Common myeloid progenitor, CD34-positive (primary cell): ENCODE measurements at regions not wholly inside any gene's neighbourhood (a gene's known extent, or its start where the extent isn't known, plus 50 kb on each side); places are given as distances from the start of the nearest gene placed in this dataset.

Experiments
- CTCF ChIA-PET: fragments of 350-600 bp; sonication (Branson Sonifier 250); formaldehyde crosslinking; loops from one replicate; lab custom pipeline; 2021; ENCODE audit warnings: antibody characterized with exemption; lab: Charles Lee
- POLR2A ChIA-PET: fragments of 350-600 bp; sonication (Branson Sonifier 250); formaldehyde crosslinking; loops from one replicate; lab custom pipeline; 2021; ENCODE audit warnings: antibody characterized with exemption; lab: Charles Lee
- DNase-seq, 3 donors: peaks; one replicate each; pipeline versions ENCODE4 v3.0.0 to v3.0.0-alpha.2; 2013
- H3K27ac ChIP-seq, 2 experiments: 1 replicate in 1 of 2; 2 replicates in 1 of 2; pipeline ENCODE4 v1.7.0; 2013; ENCODE audit warnings: inconsistent platforms in 2 of 2, low read length in 2 of 2, mild to moderate bottlenecking in 2 of 2, low read depth in 1 of 2, moderate library complexity in 1 of 2; ENCODE audit not compliant: severe bottlenecking in 2 of 2, insufficient read depth in 1 of 2, poor library complexity in 1 of 2
- H3K27me3 ChIP-seq, 5 experiments: replicated peaks in 2 of 5; 1 replicate in 3 of 5; 2 replicates in 2 of 5; pipeline versions ENCODE4 v1.6.1 to v1.7.0; 2013; ENCODE audit warnings: low read length in 4 of 5, mild to moderate bottlenecking in 2 of 5, moderate library complexity in 2 of 5, inconsistent platforms in 1 of 5; ENCODE audit not compliant: insufficient read depth in 5 of 5, control insufficient read depth in 4 of 5
- H3K36me3 ChIP-seq, 4 experiments: 1 replicate in 2 of 4; 2 replicates in 2 of 4; pipeline versions ENCODE4 v1.6.1 to v1.7.0; 2013; ENCODE audit warnings: low read length in 3 of 4, control low read depth in 1 of 4, mild to moderate bottlenecking in 1 of 4; ENCODE audit not compliant: control insufficient read depth in 4 of 4, insufficient read depth in 4 of 4
- H3K4me1 ChIP-seq, 4 experiments: 1 replicate in 3 of 4; 2 replicates in 1 of 4; pipeline versions ENCODE4 v1.6.1 to v1.7.1; 2013; ENCODE audit warnings: low read length in 3 of 4, mild to moderate bottlenecking in 3 of 4, control low read depth in 1 of 4, inconsistent platforms in 1 of 4, moderate library complexity in 1 of 4; ENCODE audit not compliant: control insufficient read depth in 4 of 4, insufficient read depth in 4 of 4; ENCODE audit errors: control extremely low read depth in 1 of 4
- H3K4me3 ChIP-seq, 7 experiments: 1 replicate in 4 of 7; 2 replicates in 3 of 7; pipeline versions ENCODE4 v1.5.1 to v1.7.0; 2013; ENCODE audit warnings: mild to moderate bottlenecking in 7 of 7, low read length in 6 of 7, moderate library complexity in 6 of 7, inconsistent platforms in 2 of 7, low read depth in 2 of 7, control low read depth in 1 of 7; ENCODE audit not compliant: insufficient read depth in 4 of 7, control insufficient read depth in 1 of 7; ENCODE audit errors: extremely low read depth in 1 of 7
- H3K9me3 ChIP-seq, 5 experiments: 1 replicate in 4 of 5; 2 replicates in 1 of 5; pipeline versions ENCODE4 v1.6.1 to v1.7.1; 2013; ENCODE audit warnings: low read length in 4 of 5, mild to moderate bottlenecking in 2 of 5, inconsistent platforms in 1 of 5, low read depth in 1 of 5, moderate library complexity in 1 of 5; ENCODE audit not compliant: control insufficient read depth in 4 of 5, insufficient read depth in 2 of 5; ENCODE audit errors: control extremely low read depth in 1 of 5
- WGBS: methylation state at CpG from one replicate; pipeline ENCODE4 v1.1.5; 2013; ENCODE audit not compliant: insufficient coverage; 5-methylcytosine and 5-hydroxymethylcytosine counted together

DNA sequence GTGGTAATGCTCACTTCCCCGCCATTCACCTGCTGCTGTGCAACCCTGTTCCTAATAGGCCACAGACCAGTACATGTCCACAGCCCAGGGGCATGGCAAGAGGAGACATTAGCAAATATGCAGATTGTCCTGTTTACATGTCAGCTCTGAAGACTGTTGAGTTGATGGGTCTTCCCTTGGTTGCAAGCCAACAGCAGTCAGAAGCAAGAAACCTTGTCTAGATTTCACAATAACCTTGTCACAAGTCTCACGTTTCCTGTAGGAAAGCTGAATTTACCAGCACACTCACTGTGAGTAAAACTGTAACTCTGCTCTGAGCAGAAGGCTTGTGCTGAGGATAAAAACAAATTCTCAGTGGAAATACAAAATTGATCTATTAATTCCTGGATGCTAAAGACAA is 195.1 kb downstream of the HLX start:
- Histone ChIP-seq H3K4me1 (peaks cover 32 to 56% (median 41%) of the 10 kb centered on the region in 4 experiments), H3K27ac (peak overlapping the region; percentile 17 to 52), H3K4me3 (peak overlapping the region in 1 of 7 experiments; percentile 7), H3K27me3 (no peaks in the 10 kb centered on the region), H3K9me3 (peaks cover 0 to 3% (median 0%) of the 10 kb centered on the region in 5 experiments), H3K36me3 (no peaks in the 10 kb centered on the region)
- 50% methylated on average over 2 of the region's 2 CpGs for WGBS
- POLR2A ChIA-PET: interaction anchor here (1.5 kb wide), 1 partner anchor 92 kb away, joined by 3 read pairs; no protein-coding TSS in a partner anchor
- peak; percentile 41 to 93 (median 89) for DNase-seq
- CTCF ChIA-PET: interaction anchor here (0.6 to 2.4 kb wide), 5 partner anchors 10 to 121 kb away, joined by 3 to 9 read pairs (median 3); no protein-coding TSS in a partner anchor

- H3K27me3 ChIP-seq: no peaks in the 10 kb centered on the region
- H3K36me3 ChIP-seq: no peaks in the 10 kb centered on the region
- H3K4me1 ChIP-seq: peaks cover 18 to 42% (median 28%) of the 10 kb centered on the region in 4 experiments
- no peak overlapping the region for H3K4me3 ChIP-seq
- WGBS: 50% methylated on average over 2 of the region's 3 CpGs
- ChIA-PET CTCF (interaction anchor here (1.2 kb wide), 1 partner anchor 22 kb away, joined by 4 read pairs; no protein-coding TSS in a partner anchor), POLR2A (no interaction called here)
- DNase-seq: no peak
- H3K9me3 ChIP-seq: peaks cover 0 to 3% (median 0%) of the 10 kb centered on the region in 5 experiments
- H3K27ac ChIP-seq: peak overlapping the region in 1 of 2 experiments; percentile 43
Measured at GRCh38 chr1:221075911-221076310, 196.7 kb downstream of the HLX start.

- no peak for DNase-seq
- Histone ChIP-seq H3K36me3 (no peaks in the 10 kb centered on the region), H3K4me1 (peaks cover 16 to 37% (median 25%) of the 10 kb centered on the region in 4 experiments), H3K4me3 (no peak overlapping the region), H3K27ac (no peak overlapping the region), H3K27me3 (no peaks in the 10 kb centered on the region), H3K9me3 (peaks cover 0 to 3% (median 0%) of the 10 kb centered on the region in 5 experiments)
- WGBS: 94% methylated on average over 2 of the region's 3 CpGs
- CTCF ChIA-PET: interaction anchor here (1.2 kb wide), 1 partner anchor 22 kb away, joined by 4 read pairs; no protein-coding TSS in a partner anchor
- POLR2A ChIA-PET: no interaction called here
Measured at GRCh38 chr1:221076391-221076811, 197.2 kb downstream of the HLX start.

DNA sequence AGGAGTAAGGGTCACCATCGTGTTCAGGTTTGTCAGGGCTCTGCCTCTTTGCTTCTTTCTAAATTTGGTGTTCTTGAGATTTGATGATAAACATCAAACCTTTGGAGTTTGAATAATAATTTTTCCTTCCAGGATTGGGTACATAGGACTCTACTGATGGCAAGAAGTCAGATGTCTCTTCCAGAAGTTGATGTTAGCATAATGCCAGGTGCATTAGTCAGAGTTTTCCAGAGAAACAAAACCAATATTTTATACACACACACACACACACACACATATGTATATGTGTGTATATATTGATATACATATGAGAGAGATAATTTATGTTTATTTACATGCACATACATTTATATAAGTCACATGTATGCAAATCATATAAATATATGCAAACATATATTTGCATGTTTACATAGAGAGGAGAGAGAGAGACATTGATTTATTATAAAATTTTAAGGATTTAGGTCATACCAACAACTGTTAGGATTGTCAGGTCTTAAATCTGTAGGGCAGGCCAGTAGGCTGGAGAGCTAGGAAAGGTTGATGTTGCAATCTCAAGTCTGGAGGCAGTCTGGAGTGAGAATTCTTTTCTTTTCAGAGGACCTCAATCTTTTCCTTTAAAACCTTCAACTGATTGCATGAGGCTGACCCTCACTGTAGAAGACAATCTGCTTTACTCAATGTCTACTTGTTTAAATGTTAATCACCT is 199.2 kb downstream of the HLX start:
- CTCF ChIA-PET: interaction anchor here (0.9 kb wide), 1 partner anchor 9 kb away, joined by 3 read pairs; no protein-coding TSS in a partner anchor
- Histone ChIP-seq H3K4me3 (no peak overlapping the region), H3K27ac (no peak overlapping the region), H3K27me3 (no peaks in the 10 kb centered on the region), H3K36me3 (no peaks in the 10 kb centered on the region), H3K9me3 (peaks cover 0 to 2% (median 0%) of the 10 kb centered on the region in 5 experiments), H3K4me1 (peaks cover 4 to 26% (median 24%) of the 10 kb centered on the region in 4 experiments)
- DNase-seq: no peak
- WGBS: 86% methylated on average over 1 of the region's 1 CpG
- POLR2A ChIA-PET: interaction anchor here (0.6 to 1.1 kb wide), 2 partner anchors 9 to 22 kb away, joined by 3 read pairs; no protein-coding TSS in a partner anchor

DNA sequence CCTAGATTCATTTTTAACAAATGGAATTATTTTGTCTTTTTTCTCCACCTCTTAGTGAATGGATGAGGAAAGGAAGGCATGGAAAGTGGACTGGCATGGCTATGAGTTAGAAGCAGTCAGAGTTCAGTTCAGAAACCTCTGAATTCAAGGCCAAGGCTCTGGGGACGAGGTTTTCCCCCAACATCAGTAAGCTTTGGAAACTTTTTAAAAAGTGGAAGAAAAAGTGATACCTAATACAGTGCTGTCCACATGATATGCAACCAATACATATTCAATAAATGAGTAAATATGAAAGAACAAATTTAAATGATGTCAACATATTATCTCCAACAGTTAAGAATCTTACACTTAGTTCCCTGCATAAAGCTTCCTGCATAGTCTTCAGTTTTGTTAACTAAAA is 204.7 kb downstream of the HLX start:
- Histone ChIP-seq H3K4me1 (no peaks in the 10 kb centered on the region), H3K27ac (no peak overlapping the region), H3K27me3 (no peaks in the 10 kb centered on the region), H3K9me3 (peaks cover 0 to 2% (median 0%) of the 10 kb centered on the region in 5 experiments), H3K36me3 (no peaks in the 10 kb centered on the region), H3K4me3 (no peak overlapping the region)
- CTCF ChIA-PET: interaction anchor here (0.6 to 1.9 kb wide), 4 partner anchors 10 to 100 kb away, joined by 3 to 9 read pairs (median 4); no protein-coding TSS in a partner anchor
- POLR2A ChIA-PET: no interaction called here
- no peak for DNase-seq
- no CpG with 5 or more reads among the region's 1 CpG for WGBS

GRCh38 chr1:221084681-221085080 is 205.4 kb downstream of the HLX start:
- 100% methylated on average over 1 of the region's 4 CpGs for WGBS
- POLR2A ChIA-PET: no interaction called here
- peaks cover 0 to 2% (median 0%) of the 10 kb centered on the region in 5 experiments for H3K9me3 ChIP-seq
- no peak overlapping the region for H3K27ac ChIP-seq
- H3K27me3 ChIP-seq: no peaks in the 10 kb centered on the region
- H3K4me1 ChIP-seq: no peaks in the 10 kb centered on the region
- H3K4me3 ChIP-seq: no peak overlapping the region
- no peaks in the 10 kb centered on the region for H3K36me3 ChIP-seq
- DNase-seq: no peak
- CTCF ChIA-PET: interaction anchor here (1.9 kb wide), 1 partner anchor 11 kb away, joined by 9 read pairs; no protein-coding TSS in a partner anchor
